Nucleus accumbens (tissue), 56 donors: ENCODE measurements at regions not wholly inside any gene's neighbourhood (a gene's known extent, or its start where the extent isn't known, plus 50 kb on each side); places are given as distances from the start of the nearest gene placed in this dataset.
"Not testable (repeated sequence)": the region's sequence is repeated elsewhere in the genome, so short reads cannot be mapped to it uniquely, and the experiment has no call there.

ENCODE experiments used
- DNase-seq, 56 donors: peaks; one replicate each; lab custom pipeline; 2025; lab: John Stamatoyannopoulos, UW

GRCh38 chr14:30409508-30410015 is 149.4 kb upstream of the G2E3 start:
- DNase-seq, result not testable (repeated sequence)

DNA sequence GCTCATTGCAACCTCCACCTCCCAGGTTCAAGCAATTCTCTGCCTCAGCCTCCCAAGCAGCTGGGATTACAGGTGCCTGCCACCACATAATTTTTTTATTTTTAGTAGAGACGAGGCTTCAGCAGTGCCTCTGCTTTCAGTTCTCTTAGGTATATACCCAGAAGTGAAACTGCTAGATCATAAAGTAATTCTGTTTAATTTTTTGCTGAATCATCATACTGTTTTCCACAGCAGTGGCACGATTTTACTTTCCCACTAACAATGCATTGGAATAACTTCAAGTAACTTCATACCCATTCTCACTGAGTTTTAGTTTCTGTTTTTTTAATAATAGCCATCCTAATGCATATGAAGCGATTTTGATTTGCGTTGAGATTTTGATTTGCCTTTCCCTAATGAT is 148.0 kb upstream of the G2E3 start:
- DNase-seq, result no peak

DNA sequence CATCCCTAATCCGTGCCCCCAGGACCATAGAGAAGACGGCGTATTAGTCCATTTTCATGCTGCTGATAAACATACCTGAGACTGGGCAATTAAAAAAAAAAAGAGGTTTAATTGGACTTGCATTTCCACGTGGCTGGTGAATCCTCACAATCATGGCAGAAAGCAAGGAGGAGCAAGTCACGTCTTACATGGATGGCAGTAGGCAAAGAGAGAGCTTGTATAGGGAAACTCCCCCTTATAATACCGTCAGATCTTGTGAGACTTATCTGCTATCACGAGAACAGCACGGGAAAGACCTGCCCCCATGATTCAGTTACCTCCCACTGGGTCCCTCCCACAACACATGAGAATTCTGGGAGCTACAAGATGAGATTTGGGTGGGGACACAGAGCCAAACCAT is 145.8 kb upstream of the G2E3 start:
- not testable (repeated sequence) for DNase-seq

DNA sequence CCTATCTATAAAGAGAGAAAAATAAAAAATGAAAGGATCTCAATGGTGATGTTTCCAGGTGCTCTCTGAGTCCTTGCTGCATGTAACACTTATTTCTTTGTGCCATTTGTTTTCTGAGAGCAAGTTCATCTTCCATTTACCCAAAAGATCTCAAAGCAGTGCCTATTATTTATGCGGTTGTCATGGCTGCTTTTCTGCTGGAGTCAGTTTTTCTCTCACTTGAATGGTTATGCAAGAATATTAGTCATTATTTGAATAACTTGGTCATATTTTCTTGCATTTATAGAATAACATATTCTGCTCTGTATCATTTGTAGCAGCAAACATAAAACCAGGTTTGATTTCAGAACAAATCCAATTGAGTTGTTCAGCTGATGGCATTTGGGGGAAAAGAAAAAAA is 141.8 kb upstream of the G2E3 start:
- peak in 1 of 56 donors; percentile 5 for DNase-seq

DNA sequence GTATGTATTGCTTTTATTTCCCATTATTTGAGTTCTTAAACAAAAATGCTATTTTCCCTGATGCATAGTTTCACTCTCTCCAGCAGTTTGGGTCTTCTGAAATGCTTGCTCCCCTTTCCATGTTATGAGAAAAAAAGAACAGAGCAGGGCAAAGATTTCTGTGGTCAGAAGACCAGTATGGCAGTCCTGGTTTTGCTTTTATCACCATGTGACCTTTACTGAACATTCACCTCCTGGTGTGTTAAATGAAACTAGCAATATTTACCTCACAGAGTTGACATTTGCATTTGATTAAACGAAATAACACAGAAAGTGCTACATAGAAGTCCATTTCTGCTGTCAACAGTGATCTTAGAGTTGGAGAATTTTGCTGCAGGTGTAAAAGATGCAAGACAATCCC is 141.0 kb upstream of the G2E3 start:
- no peak for DNase-seq

- no peak for DNase-seq
Measured at GRCh38 chr14:30419037-30419436, 139.9 kb upstream of the G2E3 start.

DNA sequence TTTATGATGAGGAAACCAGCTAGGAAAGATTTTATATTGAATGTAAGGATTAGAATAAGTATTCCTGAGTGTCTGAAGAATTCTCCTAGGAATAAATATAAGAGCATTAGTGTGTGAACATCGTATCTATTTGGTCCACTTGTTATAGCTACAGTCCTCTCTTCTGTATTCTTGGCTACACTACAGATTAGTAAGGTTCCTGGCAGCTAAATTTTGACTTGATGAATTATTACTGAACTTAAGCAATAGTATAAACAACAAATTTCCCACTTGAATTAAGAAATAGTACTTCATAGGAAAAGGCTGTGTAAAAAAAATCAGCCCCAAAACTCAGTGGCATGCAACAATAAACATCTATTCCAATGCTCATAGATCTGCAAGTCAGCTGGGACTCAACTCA is 138.4 kb upstream of the G2E3 start:
- DNase-seq, result no peak

DNA sequence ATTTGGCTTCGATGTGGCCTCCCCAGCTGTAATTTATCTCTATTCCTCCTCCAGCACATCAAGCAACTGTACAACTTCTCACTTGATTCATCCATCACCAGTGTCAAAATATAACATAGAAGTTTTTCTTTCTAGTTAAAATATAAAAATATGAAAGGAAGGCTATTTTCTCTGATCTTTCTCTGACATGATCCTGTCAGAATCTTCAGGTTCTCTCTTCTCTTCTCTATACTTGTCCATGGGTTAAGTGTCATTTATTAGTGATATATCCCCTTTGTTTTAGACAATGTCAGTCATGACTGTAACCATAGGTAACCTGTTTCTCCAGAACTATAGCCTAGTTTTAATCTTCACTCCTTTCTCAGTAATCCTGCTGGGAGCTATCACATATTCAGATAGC is 132.5 kb upstream of the G2E3 start:
- DNase-seq, result no peak

GRCh38 chr14:30427401-30427800 is 131.6 kb upstream of the G2E3 start:
- DNase-seq, result no peak

- DNase-seq, result no peak
Measured at GRCh38 chr14:30427846-30428245, 131.1 kb upstream of the G2E3 start.

GRCh38 chr14:30431552-30431951 is 127.4 kb upstream of the G2E3 start:
- no peak for DNase-seq

DNA sequence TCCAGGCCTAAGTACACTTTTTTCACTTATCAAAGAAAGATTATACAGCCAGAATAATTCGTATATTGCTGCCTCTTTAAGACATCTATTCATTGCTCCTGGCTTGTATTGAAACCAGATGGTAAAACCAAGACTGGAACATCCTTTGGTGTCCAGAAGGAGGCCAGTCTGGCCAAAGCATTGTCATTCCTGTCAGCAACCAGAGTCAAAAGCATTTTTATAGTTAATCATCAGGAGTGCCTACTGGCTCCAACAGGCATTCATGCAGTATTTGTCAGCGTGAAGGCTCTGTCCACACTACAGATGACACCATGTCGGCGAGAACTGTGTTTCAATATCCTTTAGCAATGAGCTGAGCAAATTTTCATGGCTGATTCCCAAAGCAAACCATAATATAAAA is 118.0 kb upstream of the G2E3 start:
- no peak for DNase-seq

GRCh38 chr14:30443368-30444007 is 115.5 kb upstream of the G2E3 start:
- peak in 3 of 56 donors; percentile 5 to 16 (median 6) for DNase-seq

GRCh38 chr14:30444451-30444850 is 114.5 kb upstream of the G2E3 start:
- DNase-seq, result no peak

DNA sequence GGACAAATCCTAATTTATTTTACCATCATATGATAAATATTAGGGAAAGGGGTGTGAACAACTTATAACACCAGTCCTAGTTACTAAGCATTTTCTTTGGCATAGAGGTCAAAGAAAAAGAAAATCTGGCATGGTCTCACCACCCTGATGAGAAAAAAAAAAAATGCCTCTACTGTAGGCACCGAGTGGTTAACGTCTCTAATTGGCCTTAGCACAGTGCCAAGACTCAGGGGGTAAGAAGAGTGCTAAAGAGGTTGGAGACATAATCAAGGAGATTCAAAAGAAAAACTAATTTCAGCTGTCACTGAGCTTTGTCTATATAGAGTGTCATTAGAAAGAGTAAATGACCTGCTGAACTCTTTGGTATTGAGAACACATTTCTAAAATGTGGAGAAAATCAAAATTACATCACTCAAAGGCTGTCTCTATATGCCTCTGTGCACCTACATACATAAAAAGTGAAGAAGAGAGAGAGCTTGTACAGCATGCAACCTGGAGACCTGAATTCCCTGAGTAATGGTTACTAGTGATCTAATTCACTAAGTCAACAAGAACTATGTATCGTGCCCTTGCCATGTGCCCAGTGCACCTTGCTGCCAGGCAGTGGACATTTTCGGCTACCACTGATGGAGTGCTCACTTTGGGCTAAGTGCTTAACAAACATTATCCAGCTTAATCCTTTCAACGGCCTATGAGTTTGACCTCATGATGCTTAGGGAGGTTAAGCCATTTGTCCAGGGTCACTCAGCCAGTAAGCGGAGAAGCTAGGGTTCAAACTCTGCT is 113.8 kb upstream of the G2E3 start:
- DNase-seq, result no peak

DNA sequence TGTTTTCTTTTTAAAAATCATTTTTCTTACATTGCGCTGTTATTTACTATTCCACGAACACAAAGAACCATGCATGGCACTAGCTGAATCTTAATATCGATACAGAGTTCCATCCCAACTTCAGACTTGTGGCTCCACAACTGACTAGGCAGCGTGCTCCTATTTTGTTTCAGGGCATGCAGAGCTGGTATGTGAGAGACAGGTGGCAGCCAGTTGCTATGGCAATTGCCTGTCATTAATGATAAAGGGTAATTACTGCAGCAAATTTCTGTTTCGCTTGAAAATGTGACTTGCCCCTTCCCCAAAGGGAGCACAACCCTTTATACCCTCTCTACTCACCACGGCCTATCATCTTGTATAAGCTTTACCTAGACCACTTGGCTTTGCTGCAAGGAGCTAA is 113.1 kb upstream of the G2E3 start:
- DNase-seq, result peak in 18 of 56 donors; percentile 3 to 47 (median 14)

DNA sequence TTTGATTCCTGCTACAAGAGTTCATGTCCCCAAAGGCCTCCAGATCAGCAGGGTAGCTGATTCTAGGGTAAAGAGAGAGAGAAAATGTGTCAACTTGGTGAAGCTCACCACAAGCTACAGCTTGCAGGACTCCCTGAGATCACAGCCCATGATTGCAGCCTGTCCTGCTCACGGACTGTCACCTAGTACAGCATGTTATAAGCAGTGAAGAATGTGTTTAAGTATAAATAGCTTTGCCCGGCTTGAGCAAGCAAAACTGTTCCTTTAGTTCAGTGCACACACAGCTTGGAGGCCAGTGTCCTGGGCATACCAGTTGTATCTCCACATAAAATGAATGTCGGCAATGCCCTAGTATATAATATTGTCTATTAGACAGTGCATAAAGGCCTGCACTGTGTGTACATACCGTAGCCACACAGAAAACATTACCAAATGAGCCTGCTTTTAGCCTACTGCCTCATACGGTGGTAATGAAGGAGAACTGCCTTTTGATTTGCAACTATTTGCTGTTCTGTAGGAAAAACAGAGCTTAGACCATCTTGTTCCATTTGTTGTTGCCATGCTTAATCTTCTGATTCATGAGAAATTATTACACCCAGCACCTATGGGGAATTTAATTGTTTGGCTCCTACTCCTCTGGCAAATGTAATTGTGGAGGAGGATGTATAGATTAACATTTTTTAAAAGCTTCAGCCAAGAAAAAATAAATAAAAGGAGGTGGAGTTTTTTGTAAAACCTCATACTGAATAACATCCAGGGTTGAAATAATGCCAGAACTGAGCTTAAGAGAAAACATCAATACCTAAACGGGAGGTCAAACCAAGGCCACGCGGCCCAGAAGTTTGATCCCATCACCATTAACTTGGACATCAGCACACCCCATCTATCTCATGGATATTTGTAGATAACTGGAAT is 108.1 kb upstream of the G2E3 start:
- DNase-seq, result peak in 1 of 56 donors; percentile 6

- no peak for DNase-seq
Measured at GRCh38 chr14:30456296-30456695, 102.7 kb upstream of the G2E3 start.

DNA sequence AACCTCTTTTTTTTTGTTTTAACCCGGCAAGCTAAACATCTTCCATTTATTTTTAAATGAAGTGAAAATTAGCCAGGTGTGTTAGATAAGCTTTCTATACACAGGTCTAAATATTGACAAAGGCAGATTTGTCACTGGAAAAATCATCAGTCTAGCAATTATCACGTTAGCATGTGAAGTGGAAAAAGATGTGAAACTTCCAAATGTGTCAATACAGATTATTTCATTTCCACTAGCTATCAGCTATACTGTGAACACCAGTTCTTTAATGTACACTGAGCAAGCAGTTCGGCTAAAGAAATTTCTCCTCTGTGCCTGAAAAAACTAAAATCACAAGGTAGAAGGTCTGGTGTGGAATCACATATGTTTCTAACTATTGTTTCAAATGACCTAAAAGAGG is 96.6 kb upstream of the G2E3 start:
- no peak for DNase-seq

DNA sequence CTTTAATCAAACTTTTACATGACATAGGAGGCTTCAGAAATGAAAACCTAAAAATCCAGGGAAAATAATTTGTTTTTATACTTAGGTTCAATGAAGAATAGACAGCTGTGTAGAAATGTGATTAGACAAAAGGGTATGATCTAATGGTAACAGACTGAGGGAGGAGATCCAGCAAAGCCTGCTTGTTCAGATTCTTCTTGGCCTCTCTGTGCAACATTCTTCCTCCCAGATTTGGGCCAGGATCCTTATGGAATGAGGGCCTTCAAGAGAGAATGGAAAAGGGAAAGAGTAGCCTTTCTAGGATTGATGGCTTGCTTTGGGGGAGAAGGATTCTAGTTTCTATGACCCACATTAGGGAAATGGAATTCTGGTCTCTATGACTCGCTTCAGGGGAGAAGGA is 94.5 kb upstream of the G2E3 start:
- no peak for DNase-seq

DNA sequence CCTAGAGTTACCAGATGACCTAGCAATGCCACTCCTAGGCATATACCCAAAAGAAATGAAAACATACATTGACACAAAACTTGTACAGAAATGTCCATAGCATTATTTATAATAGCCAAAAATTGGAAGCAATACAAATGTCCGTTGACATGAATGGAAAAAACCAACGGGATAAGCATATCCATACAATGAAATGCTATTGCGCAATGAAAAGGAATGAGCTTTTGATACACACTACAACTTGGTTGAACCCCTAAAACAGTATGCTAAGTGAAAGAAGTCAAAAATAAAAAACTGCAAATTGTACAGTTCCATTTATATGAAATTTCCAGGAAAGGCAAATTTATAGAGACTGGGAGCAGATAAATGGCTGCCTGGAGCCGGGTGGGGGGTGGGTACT is 90.6 kb upstream of the G2E3 start:
- no peak for DNase-seq
